K562 (cell line): ENCODE measurements at regions not wholly inside any gene's neighbourhood (a gene's known extent, or its start where the extent isn't known, plus 50 kb on each side); places are given as distances from the start of the nearest gene placed in this dataset.

Experiments
- ATAC-seq: fragments of 200-7000 bp; cut with Tn5 transposase; 3 replicates; pipeline ENCODE4 v1.9.1; 2020; ENCODE audit warnings: moderate library complexity
- BruUV-seq: library from RNA; stranded (reverse); fragments of 400-500 nt; replicated peaks from 2 replicates; lab custom pipeline; 2021; lab: Mats Ljungman, UMichigan
- CTCF ChIA-PET: fragments of 300-600 bp; formaldehyde crosslinking; extraction: SDS; loops from one replicate; lab custom pipeline; 2021; ENCODE audit warnings: low intra/inter-chr PET ratio; lab: Yijun Ruan, JAX
- POLR2A ChIA-PET: fragments of 300-600, 350-650 bp; sonication (Branson Sonifier 250); formaldehyde crosslinking; extraction: SDS; loops from one replicate; lab custom pipeline; 2021; ENCODE audit warnings: antibody characterized with exemption, inconsistent platforms; lab: Yijun Ruan, JAX
- DNase-seq, 4 experiments: peaks; one replicate each; pipeline versions ENCODE4 v3.0.0 to v3.0.0-alpha.2; 2011 to 2018; ENCODE audit warnings: low spot score in 3 of 4, mixed read lengths in 3 of 4; ENCODE audit errors: extremely low read depth in 1 of 4
- FAIRE-seq: peaks from 2 replicates; lab custom pipeline; 2011; peaks lifted over from hg19 to GRCh38; lab: Jason Lieb, UNC
- H2AFZ ChIP-seq: 2 replicates; pipeline ENCODE4 v1.6.0; 2011; ENCODE audit warnings: low read depth, low read length, control low read depth, inconsistent platforms
- H3K27ac ChIP-seq: fragments of 200-600 bp; 3 replicates; pipeline ENCODE4 v1.8.0; 2011; ENCODE audit warnings: low read depth, mild to moderate bottlenecking, control low read depth, inconsistent platforms, low read length, moderate library complexity, mixed read lengths; ENCODE audit errors: extremely low read depth
- H3K27me3 ChIP-seq, 2 experiments: fragments of 300-600 bp in 1 of 2; 2 replicates in 1 of 2; 3 replicates in 1 of 2; pipeline versions ENCODE4 v1.6.0 to v1.8.0; 2011; ENCODE audit warnings: inconsistent platforms in 2 of 2, low read length in 2 of 2, mild to moderate bottlenecking in 1 of 2, mixed read lengths in 1 of 2, moderate library complexity in 1 of 2; ENCODE audit not compliant: control insufficient read depth in 2 of 2, insufficient read depth in 2 of 2
- H3K36me3 ChIP-seq: fragments of 300-600 bp; 3 replicates; pipeline ENCODE4 v1.8.0; 2011; ENCODE audit warnings: mild to moderate bottlenecking, low read length, inconsistent platforms; ENCODE audit not compliant: control insufficient read depth, insufficient read depth
- H3K4me1 ChIP-seq, 2 experiments: fragments of 200-600 bp in 1 of 2; replicated peaks in 1 of 2; 2 replicates in 1 of 2; 3 replicates in 1 of 2; pipeline versions ENCODE4 v1.5.1 to v1.8.0; 2011; ENCODE audit warnings: inconsistent platforms in 2 of 2, low read length in 2 of 2, mild to moderate bottlenecking in 1 of 2, mixed read lengths in 1 of 2, moderate library complexity in 1 of 2; ENCODE audit not compliant: control insufficient read depth in 2 of 2, insufficient read depth in 2 of 2
- H3K4me2 ChIP-seq: 2 replicates; pipeline ENCODE4 v1.6.1; 2011; ENCODE audit warnings: low read length, control low read depth, inconsistent platforms, mixed read lengths; ENCODE audit not compliant: insufficient read depth
- H3K4me3 ChIP-seq: fragments of 200-600 bp; sonication (generic), shearing (Covaris generic); 2 replicates; pipeline ENCODE4 v1.5.1; 2016; ENCODE audit warnings: control low read depth, inconsistent platforms
- H3K79me2 ChIP-seq: fragments of 200-600 bp; 3 replicates; pipeline ENCODE4 v1.8.0; 2011; ENCODE audit warnings: low read length, inconsistent platforms; ENCODE audit not compliant: control insufficient read depth, insufficient read depth
- H3K9ac ChIP-seq, 2 experiments: 2 replicates each; pipeline versions ENCODE4 v1.6.0 to v1.6.1; 2011; ENCODE audit warnings: low read depth in 2 of 2, low read length in 2 of 2, control low read depth in 1 of 2, inconsistent platforms in 1 of 2, mild to moderate bottlenecking in 1 of 2, mixed read lengths in 1 of 2; ENCODE audit not compliant: insufficient read depth in 1 of 2
- H3K9me1 ChIP-seq: one replicate; pipeline ENCODE4 v1.6.0; 2011; ENCODE audit warnings: inconsistent platforms, mild to moderate bottlenecking, low read length, moderate library complexity; ENCODE audit not compliant: control insufficient read depth, insufficient read depth
- H3K9me3 ChIP-seq: replicated peaks from 2 replicates; pipeline ENCODE4 v1.5.1; 2011; ENCODE audit warnings: low read depth, low read length, inconsistent platforms; ENCODE audit not compliant: control insufficient read depth, insufficient read depth
- H4K20me1 ChIP-seq: replicated peaks from 2 replicates; pipeline ENCODE4 v1.6.1; 2011; ENCODE audit warnings: low read length, inconsistent platforms, mixed read lengths; ENCODE audit not compliant: control insufficient read depth, insufficient read depth
- BMI1 ChIP-seq: fragments of 150-350 bp; IDR thresholded peaks from 2 replicates; pipeline ENCODE4 v1.6.1; 2014; ENCODE audit warnings: low read length
- CC2D1A ChIP-seq: fragments of 450-650 bp; IDR thresholded peaks from 2 replicates; pipeline ENCODE4 v1.6.1; 2017; ENCODE audit warnings: mild to moderate bottlenecking
- MCM7 ChIP-seq, 2 experiments: fragments of 450-650 bp; IDR thresholded peaks; 2 replicates each; pipeline ENCODE4 v1.6.1; 2016 to 2018
- PHF8 ChIP-seq: fragments of 200-600 bp; sonication (generic); IDR thresholded peaks from 2 replicates; pipeline ENCODE4 v1.6.1; 2012; ENCODE audit warnings: mixed run types, mild to moderate bottlenecking, inconsistent platforms, low read length, moderate library complexity, borderline replicate concordance
- RBBP5 ChIP-seq: fragments of 200-600 bp; sonication (generic); IDR thresholded peaks from 2 replicates; pipeline ENCODE4 v1.6.1; 2012; ENCODE audit warnings: borderline replicate concordance, mild to moderate bottlenecking, low read length, control low read depth, inconsistent platforms; ENCODE audit not compliant: insufficient read depth, poor library complexity, severe bottlenecking
- TOE1 ChIP-seq, 2 experiments: fragments of 450-650 bp in 1 of 2; sonication (generic) in 1 of 2; formaldehyde crosslinking in 1 of 2; IDR thresholded peaks; 2 replicates each; pipeline versions ENCODE4 v1.7.1 to v1.8.0; 2016 to 2022; ENCODE audit warnings: borderline replicate concordance in 2 of 2, mild to moderate bottlenecking in 2 of 2, antibody characterized with exemption in 1 of 2, inconsistent platforms in 1 of 2, low read depth in 1 of 2, missing genetic modification reagents in 1 of 2, moderate library complexity in 1 of 2
- ZNF146 ChIP-seq: IDR thresholded peaks from one replicate; pipeline ENCODE4 v1.6.1; 2018; ENCODE audit warnings: missing compliant biosample characterization; ENCODE audit not compliant: unreplicated experiment
- ZNF224 ChIP-seq: sonication (generic); formaldehyde crosslinking; IDR thresholded peaks from 2 replicates; pipeline ENCODE4 v1.8.0; 2022; ENCODE audit warnings: mild to moderate bottlenecking, missing genetic modification reagents
- ZNF830 ChIP-seq: fragments of 250-450 bp; sonication (Bioruptor Pico); IDR thresholded peaks from 2 replicates; pipeline ENCODE4 v1.5.0; 2021; ENCODE audit warnings: mild to moderate bottlenecking
- WGBS: fragments of 100-300 bp; shearing (Covaris generic); methylation state at CpG from one replicate; pipeline ENCODE4 v1.1.6; 2016; ENCODE audit warnings: low coverage, mixed read lengths; ENCODE audit not compliant: insufficient coverage; ENCODE audit errors: missing lambda C conversion rate; 5-methylcytosine and 5-hydroxymethylcytosine counted together
- in situ Hi-C: fragments of 300-500 bp; cut with MboI; formaldehyde crosslinking; loops from 4 replicates; pipeline ENCODE4 v1.15.0; 2018; ENCODE audit warnings: inconsistent platforms, mixed read lengths
- intact Hi-C: fragments of 100-400 bp; cut with micrococcal nuclease; formaldehyde crosslinking; loops from 2 replicates; pipeline ENCODE4 v1.14.2; 2022
- TF ChIP-seq, protein P1 (sequence below): fragments of 250-450 bp; sonication (Bioruptor Pico); IDR thresholded peaks from 2 replicates; pipeline ENCODE4 v1.8.0; 2022; ENCODE audit warnings: moderate library complexity, mild to moderate bottlenecking, inconsistent platforms
- TF ChIP-seq, protein P2 (sequence below): fragments of 200-800 bp; sonication (Bioruptor generic); IDR thresholded peaks from 2 replicates; pipeline ENCODE4 v1.6.1; 2016; ENCODE audit warnings: missing genetic modification characterization, missing compliant biosample characterization

GRCh38 chr4:55249476-55249875, 96.6 kb upstream of the SRD5A3 start (continued):
- TF ChIP-seq ZNF146: no peak
- TF ChIP-seq PHF8: no peak
- TF ChIP-seq BMI1: no peak
- no peak for TF ChIP-seq MCM7 (IDR thresholded peaks at IDR 0.05)
- TF ChIP-seq TOE1 (IDR thresholded peaks at IDR 0.05; ENCODE audit: borderline replicate concordance): no peak
- no peak for TF ChIP-seq TOE1 (CRISPR knock-in tag; IDR thresholded peaks at IDR 0.05; ENCODE audit: borderline replicate concordance, low read depth)
- TF ChIP-seq ZNF830 (CRISPR knock-in tag): no peak
- TF ChIP-seq, all 486 proteins: peak for 0

GRCh38 chr4:55251342-55251741, 94.7 kb upstream of the SRD5A3 start:
- 0% methylated on average over 4 of the region's 4 CpGs for WGBS
- H3K4me2 ChIP-seq: no peak overlapping the region
- in situ Hi-C loops: no loop called here
- H4K20me1 ChIP-seq: no peaks in the 10 kb centered on the region
- no peak overlapping the region for H3K4me3 ChIP-seq
- peaks cover 5 to 13% of the 10 kb centered on the region in 2 experiments; a peak in 4 of 5 replicates for H3K27me3 ChIP-seq
- H2AFZ ChIP-seq: no peak overlapping the region
- no peak for DNase-seq
- CTCF ChIA-PET: no interaction called here
- no peaks in the 10 kb centered on the region for H3K36me3 ChIP-seq
- H3K27ac ChIP-seq: no peak overlapping the region
- H3K9me3 ChIP-seq: no peaks in the 10 kb centered on the region
- H3K79me2 ChIP-seq: no peaks in the 10 kb centered on the region
- no TSS peak for BruUV-seq
- intact Hi-C loops: no loop called here
- FAIRE-seq: no peak
- no peak overlapping the region for H3K9ac ChIP-seq
- no peaks in the 10 kb centered on the region for H3K9me1 ChIP-seq
- no peaks in the 10 kb centered on the region for H3K4me1 ChIP-seq
- ATAC-seq: no peak
- POLR2A ChIA-PET: no interaction called here
- TF ChIP-seq, protein P1, sequence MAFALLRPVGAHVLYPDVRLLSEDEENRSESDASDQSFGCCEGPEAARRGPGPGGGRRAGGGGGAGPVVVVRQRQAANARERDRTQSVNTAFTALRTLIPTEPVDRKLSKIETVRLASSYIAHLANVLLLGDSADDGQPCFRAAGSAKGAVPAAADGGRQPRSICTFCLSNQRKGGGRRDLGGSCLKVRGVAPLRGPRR (CRISPR knock-in tag): no peak
- no peak for TF ChIP-seq RBBP5
- no peak for TF ChIP-seq ZNF224 (CRISPR knock-in tag)
- TF ChIP-seq, protein P2, sequence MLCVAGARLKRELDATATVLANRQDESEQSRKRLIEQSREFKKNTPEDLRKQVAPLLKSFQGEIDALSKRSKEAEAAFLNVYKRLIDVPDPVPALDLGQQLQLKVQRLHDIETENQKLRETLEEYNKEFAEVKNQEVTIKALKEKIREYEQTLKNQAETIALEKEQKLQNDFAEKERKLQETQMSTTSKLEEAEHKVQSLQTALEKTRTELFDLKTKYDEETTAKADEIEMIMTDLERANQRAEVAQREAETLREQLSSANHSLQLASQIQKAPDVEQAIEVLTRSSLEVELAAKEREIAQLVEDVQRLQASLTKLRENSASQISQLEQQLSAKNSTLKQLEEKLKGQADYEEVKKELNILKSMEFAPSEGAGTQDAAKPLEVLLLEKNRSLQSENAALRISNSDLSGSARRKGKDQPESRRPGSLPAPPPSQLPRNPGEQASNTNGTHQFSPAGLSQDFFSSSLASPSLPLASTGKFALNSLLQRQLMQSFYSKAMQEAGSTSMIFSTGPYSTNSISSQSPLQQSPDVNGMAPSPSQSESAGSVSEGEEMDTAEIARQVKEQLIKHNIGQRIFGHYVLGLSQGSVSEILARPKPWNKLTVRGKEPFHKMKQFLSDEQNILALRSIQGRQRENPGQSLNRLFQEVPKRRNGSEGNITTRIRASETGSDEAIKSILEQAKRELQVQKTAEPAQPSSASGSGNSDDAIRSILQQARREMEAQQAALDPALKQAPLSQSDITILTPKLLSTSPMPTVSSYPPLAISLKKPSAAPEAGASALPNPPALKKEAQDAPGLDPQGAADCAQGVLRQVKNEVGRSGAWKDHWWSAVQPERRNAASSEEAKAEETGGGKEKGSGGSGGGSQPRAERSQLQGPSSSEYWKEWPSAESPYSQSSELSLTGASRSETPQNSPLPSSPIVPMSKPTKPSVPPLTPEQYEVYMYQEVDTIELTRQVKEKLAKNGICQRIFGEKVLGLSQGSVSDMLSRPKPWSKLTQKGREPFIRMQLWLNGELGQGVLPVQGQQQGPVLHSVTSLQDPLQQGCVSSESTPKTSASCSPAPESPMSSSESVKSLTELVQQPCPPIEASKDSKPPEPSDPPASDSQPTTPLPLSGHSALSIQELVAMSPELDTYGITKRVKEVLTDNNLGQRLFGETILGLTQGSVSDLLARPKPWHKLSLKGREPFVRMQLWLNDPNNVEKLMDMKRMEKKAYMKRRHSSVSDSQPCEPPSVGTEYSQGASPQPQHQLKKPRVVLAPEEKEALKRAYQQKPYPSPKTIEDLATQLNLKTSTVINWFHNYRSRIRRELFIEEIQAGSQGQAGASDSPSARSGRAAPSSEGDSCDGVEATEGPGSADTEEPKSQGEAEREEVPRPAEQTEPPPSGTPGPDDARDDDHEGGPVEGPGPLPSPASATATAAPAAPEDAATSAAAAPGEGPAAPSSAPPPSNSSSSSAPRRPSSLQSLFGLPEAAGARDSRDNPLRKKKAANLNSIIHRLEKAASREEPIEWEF: no peak
- no peak for TF ChIP-seq CC2D1A
